Gastroesophageal sphincter (tissue), 3 donors: ENCODE measurements at regions not wholly inside any gene's neighbourhood (a gene's known extent, or its start where the extent isn't known, plus 50 kb on each side); places are given as distances from the start of the nearest gene placed in this dataset.

Experiments used
- EP300 ChIP-seq: sonication (generic); formaldehyde crosslinking; IDR thresholded peaks from one replicate; pipeline ENCODE4 v1.6.1; 2017; ENCODE audit warnings: antibody characterized with exemption, mild to moderate bottlenecking
- POLR2A ChIP-seq, 2 donors: fragments of 450-650 bp; IDR thresholded peaks; one replicate each; pipeline ENCODE4 v1.6.1; 2017; ENCODE audit warnings: antibody characterized with exemption in 2 of 2, mild to moderate bottlenecking in 2 of 2, moderate library complexity in 1 of 2
- POLR2AphosphoS5 ChIP-seq: sonication (generic); formaldehyde crosslinking; IDR thresholded peaks from one replicate; pipeline ENCODE4 v1.6.1; 2017; ENCODE audit warnings: antibody characterized with exemption
- TF ChIP-seq, protein P1 (sequence below), 4 experiments: fragments of 200-600 bp in 2 of 4; fragments of 450-650 bp in 2 of 4; sonication (generic) in 1 of 4; IDR thresholded peaks; one replicate each; pipeline ENCODE4 v1.5.1; 2017 to 2019; ENCODE audit warnings: antibody characterized with exemption in 4 of 4, mild to moderate bottlenecking in 2 of 4, moderate library complexity in 2 of 4

DNA sequence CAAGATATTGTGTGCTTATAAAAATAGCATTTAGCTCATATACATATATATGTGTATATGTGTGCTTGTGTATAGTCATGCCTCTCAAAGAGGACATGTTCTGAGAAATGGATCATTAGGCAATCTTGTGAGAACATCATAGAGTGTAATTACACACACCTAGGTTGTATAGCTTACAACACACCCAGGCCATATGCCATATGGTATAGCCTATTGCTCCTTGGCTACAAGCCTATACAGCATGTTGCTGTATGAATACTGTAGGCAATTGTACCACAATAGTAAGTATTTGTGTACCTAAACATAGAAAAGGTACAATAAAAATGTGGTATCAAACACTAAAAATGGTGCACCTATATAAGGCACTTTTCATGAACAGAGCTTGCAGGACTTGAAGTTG is 1510.5 kb upstream of the LRRTM3 start:
- TF ChIP-seq POLR2A (IDR thresholded peaks at IDR 0.05) (no peak), EP300 (no peak), POLR2AphosphoS5 (no peak)
- TF ChIP-seq, protein P1, sequence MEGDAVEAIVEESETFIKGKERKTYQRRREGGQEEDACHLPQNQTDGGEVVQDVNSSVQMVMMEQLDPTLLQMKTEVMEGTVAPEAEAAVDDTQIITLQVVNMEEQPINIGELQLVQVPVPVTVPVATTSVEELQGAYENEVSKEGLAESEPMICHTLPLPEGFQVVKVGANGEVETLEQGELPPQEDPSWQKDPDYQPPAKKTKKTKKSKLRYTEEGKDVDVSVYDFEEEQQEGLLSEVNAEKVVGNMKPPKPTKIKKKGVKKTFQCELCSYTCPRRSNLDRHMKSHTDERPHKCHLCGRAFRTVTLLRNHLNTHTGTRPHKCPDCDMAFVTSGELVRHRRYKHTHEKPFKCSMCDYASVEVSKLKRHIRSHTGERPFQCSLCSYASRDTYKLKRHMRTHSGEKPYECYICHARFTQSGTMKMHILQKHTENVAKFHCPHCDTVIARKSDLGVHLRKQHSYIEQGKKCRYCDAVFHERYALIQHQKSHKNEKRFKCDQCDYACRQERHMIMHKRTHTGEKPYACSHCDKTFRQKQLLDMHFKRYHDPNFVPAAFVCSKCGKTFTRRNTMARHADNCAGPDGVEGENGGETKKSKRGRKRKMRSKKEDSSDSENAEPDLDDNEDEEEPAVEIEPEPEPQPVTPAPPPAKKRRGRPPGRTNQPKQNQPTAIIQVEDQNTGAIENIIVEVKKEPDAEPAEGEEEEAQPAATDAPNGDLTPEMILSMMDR (IDR thresholded peaks at IDR 0.05): no peak
